H9 (cell line): ENCODE measurements at regions not wholly inside any gene's neighbourhood (a gene's known extent, or its start where the extent isn't known, plus 50 kb on each side); places are given as distances from the start of the nearest gene placed in this dataset.

Experiments
- DNase-seq: peaks from one replicate; pipeline ENCODE4 v3.0.0-alpha.2; 2017
- H2AFZ ChIP-seq: one replicate; pipeline ENCODE4 v1.6.1; 2013; ENCODE audit warnings: mild to moderate bottlenecking, low read length, control low read depth, moderate library complexity
- H2AK5ac ChIP-seq: 2 replicates; pipeline ENCODE4 v1.6.1; 2013; ENCODE audit warnings: low read length, control low read depth, mixed read lengths; ENCODE audit not compliant: insufficient read length
- H2BK120ac ChIP-seq: one replicate; pipeline ENCODE4 v1.6.1; 2013; ENCODE audit warnings: low read depth, mild to moderate bottlenecking, low read length, control low read depth, inconsistent platforms; ENCODE audit not compliant: poor library complexity, severe bottlenecking
- H2BK12ac ChIP-seq: 2 replicates; pipeline ENCODE4 v1.6.1; 2013; ENCODE audit warnings: low read length, control low read depth, mixed read lengths, low read depth; ENCODE audit not compliant: insufficient read length
- H2BK15ac ChIP-seq: 2 replicates; pipeline ENCODE4 v1.6.1; 2013; ENCODE audit warnings: low read depth, low read length, control low read depth
- H2BK20ac ChIP-seq: one replicate; pipeline ENCODE4 v1.6.1; 2013; ENCODE audit warnings: low read depth, mild to moderate bottlenecking, low read length, control low read depth, inconsistent platforms; ENCODE audit not compliant: poor library complexity, severe bottlenecking
- H2BK5ac ChIP-seq: 2 replicates; pipeline ENCODE4 v1.6.1; 2013; ENCODE audit warnings: low read length, control low read depth, mixed read lengths; ENCODE audit not compliant: insufficient read length
- H3K14ac ChIP-seq: 2 replicates; pipeline ENCODE4 v1.6.1; 2013; ENCODE audit warnings: low read length, control low read depth; ENCODE audit not compliant: insufficient read depth
- H3K18ac ChIP-seq: 2 replicates; pipeline ENCODE4 v1.6.1; 2013; ENCODE audit warnings: low read depth, mild to moderate bottlenecking, mixed read lengths, low read length, control low read depth; ENCODE audit not compliant: insufficient read length
- H3K23ac ChIP-seq: 2 replicates; pipeline ENCODE4 v1.6.1; 2013; ENCODE audit warnings: low read length, control low read depth, mixed read lengths, low read depth; ENCODE audit not compliant: insufficient read length
- H3K23me2 ChIP-seq: 2 replicates; pipeline ENCODE4 v1.6.1; 2013; ENCODE audit warnings: low read depth, mild to moderate bottlenecking, mixed read lengths, low read length, control low read depth; ENCODE audit not compliant: insufficient read length, poor library complexity, severe bottlenecking
- H3K27ac ChIP-seq: 2 replicates; pipeline ENCODE4 v1.5.1; 2013; ENCODE audit warnings: low read length, control low read depth, mixed read lengths, low read depth; ENCODE audit not compliant: insufficient read length
- H3K27me3 ChIP-seq: 2 replicates; pipeline ENCODE4 v1.6.1; 2013; ENCODE audit warnings: low read length, control low read depth, inconsistent platforms; ENCODE audit not compliant: insufficient read depth
- H3K4ac ChIP-seq: 2 replicates; pipeline ENCODE4 v1.6.1; 2013; ENCODE audit warnings: low read depth, mild to moderate bottlenecking, control low read depth, inconsistent platforms, low read length, moderate library complexity
- H3K4me1 ChIP-seq: 2 replicates; pipeline ENCODE4 v1.6.1; 2013; ENCODE audit warnings: low read length, control low read depth, inconsistent platforms; ENCODE audit not compliant: insufficient read depth
- H3K4me2 ChIP-seq: 2 replicates; pipeline ENCODE4 v1.6.1; 2013; ENCODE audit warnings: low read length, control low read depth, mixed read lengths; ENCODE audit not compliant: insufficient read length, insufficient read depth
- H3K56ac ChIP-seq: 2 replicates; pipeline ENCODE4 v1.6.1; 2013; ENCODE audit warnings: low read depth, mild to moderate bottlenecking, mixed read lengths, low read length, control low read depth; ENCODE audit not compliant: insufficient read length
- H3K79me1 ChIP-seq: 2 replicates; pipeline ENCODE4 v1.6.1; 2013; ENCODE audit warnings: low read depth, mild to moderate bottlenecking, moderate library complexity, low read length, control low read depth, inconsistent platforms; ENCODE audit not compliant: insufficient read depth, poor library complexity, severe bottlenecking
- H3K79me2 ChIP-seq: 2 replicates; pipeline ENCODE4 v1.6.1; 2013; ENCODE audit warnings: low read length, control low read depth, inconsistent platforms; ENCODE audit not compliant: insufficient read depth
- H3K9ac ChIP-seq: 2 replicates; pipeline ENCODE4 v1.6.1; 2013; ENCODE audit warnings: low read length, control low read depth, mixed read lengths; ENCODE audit not compliant: insufficient read length; ENCODE audit errors: extremely low read depth
- H3K9me3 ChIP-seq: one replicate; pipeline ENCODE4 v1.6.1; 2013; ENCODE audit warnings: low read depth, low read length, inconsistent platforms; ENCODE audit not compliant: control insufficient read depth
- H3T11ph ChIP-seq: one replicate; pipeline ENCODE4 v1.6.1; 2013; ENCODE audit warnings: mild to moderate bottlenecking, low read length, control low read depth, inconsistent platforms
- H4K20me1 ChIP-seq: one replicate; pipeline ENCODE4 v1.6.1; 2013; ENCODE audit not compliant: control insufficient read depth, insufficient read length, insufficient read depth
- H4K5ac ChIP-seq: 2 replicates; pipeline ENCODE4 v1.6.1; 2013; ENCODE audit warnings: low read depth, mild to moderate bottlenecking, mixed read lengths, low read length, control low read depth; ENCODE audit not compliant: insufficient read length
- H4K8ac ChIP-seq: replicated peaks from 2 replicates; pipeline ENCODE4 v1.6.1; 2013; ENCODE audit warnings: low read length, control low read depth, mixed read lengths, low read depth; ENCODE audit not compliant: insufficient read length
- H4K91ac ChIP-seq: 2 replicates; pipeline ENCODE4 v1.6.1; 2013; ENCODE audit warnings: low read depth, mild to moderate bottlenecking, moderate library complexity, mixed read lengths, low read length, control low read depth; ENCODE audit not compliant: insufficient read length
- H3K27ac Mint-ChIP-seq, 3 experiments: 2 replicates in 2 of 3; 3 replicates in 1 of 3; pipeline ENCODE4 v1.8.0; 2020 to 2021; ENCODE audit warnings: mixed read lengths in 3 of 3, mild to moderate bottlenecking in 1 of 3, moderate library complexity in 1 of 3
- H3K27me3 Mint-ChIP-seq: 2 replicates; pipeline ENCODE4 v1.8.0; 2021; ENCODE audit warnings: low read depth, mild to moderate bottlenecking, moderate library complexity, mixed read lengths
- H3K36me3 Mint-ChIP-seq, 3 experiments: 2 replicates in 2 of 3; 3 replicates in 1 of 3; pipeline ENCODE4 v1.8.0; 2020 to 2021; ENCODE audit warnings: low read depth in 3 of 3, mixed read lengths in 3 of 3; ENCODE audit not compliant: insufficient read depth in 1 of 3
- H3K4me1 Mint-ChIP-seq, 2 experiments: 2 replicates each; pipeline ENCODE4 v1.8.0; 2020; ENCODE audit warnings: mixed read lengths in 2 of 2
- H3K4me3 Mint-ChIP-seq, 2 experiments: 2 replicates in 1 of 2; 3 replicates in 1 of 2; pipeline ENCODE4 v1.8.0; 2020 to 2021; ENCODE audit warnings: mild to moderate bottlenecking in 2 of 2, mixed read lengths in 2 of 2, moderate library complexity in 1 of 2
- H3K9me3 Mint-ChIP-seq, 2 experiments: 2 replicates in 1 of 2; 3 replicates in 1 of 2; pipeline ENCODE4 v1.8.0; 2020; ENCODE audit warnings: mild to moderate bottlenecking in 2 of 2, mixed read lengths in 2 of 2, moderate library complexity in 1 of 2
- TF ChIP-seq, protein P1 (sequence below): fragments of 200-600 bp; sonication (generic); conservative IDR thresholded peaks from 3 replicates; pipeline ENCODE4 v1.8.0; 2021; ENCODE audit warnings: antibody characterized with exemption, mild to moderate bottlenecking

DNA sequence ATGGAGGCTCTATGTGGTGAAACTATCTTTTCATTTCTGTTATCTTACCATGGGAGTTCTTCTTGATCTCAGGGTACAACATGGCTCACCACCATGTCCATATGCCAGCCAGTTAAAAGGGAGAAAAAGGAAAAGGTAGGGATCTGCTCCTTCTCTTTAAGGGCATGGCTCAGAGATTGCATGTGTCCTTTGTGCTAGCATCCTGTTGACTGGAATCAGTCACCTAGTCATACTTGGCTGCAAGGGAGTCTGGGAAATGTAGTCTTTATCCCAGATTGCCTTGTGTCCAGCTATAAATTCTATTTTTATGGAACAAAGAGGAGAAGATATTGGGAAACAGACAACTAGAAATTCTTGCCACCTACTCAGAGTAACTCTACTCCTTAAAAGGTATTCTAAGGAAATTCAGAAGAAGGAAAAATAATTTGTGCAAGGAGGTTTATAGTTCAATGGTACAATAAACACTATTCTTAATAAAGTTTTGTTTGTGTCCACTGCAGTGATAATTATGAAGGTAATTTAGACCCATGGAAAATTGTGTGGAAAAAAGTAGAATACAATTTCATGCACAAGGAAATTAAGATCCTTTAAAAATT, 86.4 kb upstream of the RPH3A start:
- H3K27ac Mint-ChIP-seq = peak overlapping the region in 2 of 3 experiments; percentile 44 to 97; a peak in 4 of 7 replicates
- Histone ChIP-seq H4K20me1 (no peaks in the 10 kb centered on the region), H2AK5ac (no peak overlapping the region), H2AFZ (peak overlapping the region; percentile 99), H3K79me2 (no peaks in the 10 kb centered on the region), H3K14ac (peak overlapping the region; percentile 48; the same call in 1 of the 2 replicates), H3K9me3 (no peaks in the 10 kb centered on the region), H2BK5ac (peak overlapping the region; percentile 50), H2BK12ac (peak overlapping the region; percentile 43), H3K23ac (no peak overlapping the region), H3K27me3 (no peaks in the 10 kb centered on the region; the same call in 1 of the 2 replicates), H3K9ac (no peak overlapping the region), H3T11ph (no peak overlapping the region), H3K18ac (peak overlapping the region; percentile 75), H4K8ac (no peak overlapping the region), H2BK120ac (peak overlapping the region; percentile 14), H4K91ac (no peak overlapping the region), H3K23me2 (no peaks in the 10 kb centered on the region), H2BK20ac (no peak overlapping the region), H3K27ac (no peak overlapping the region), H3K4me1 (no peaks in the 10 kb centered on the region; the same call in 1 of the 2 replicates), H4K5ac (peak overlapping the region; percentile 98), H3K4me2 (no peak overlapping the region), H3K79me1 (no peaks in the 10 kb centered on the region), H3K4ac (no peak overlapping the region), H3K56ac (no peak overlapping the region), H2BK15ac (no peak overlapping the region)
- no peaks in the 10 kb centered on the region for H3K36me3 Mint-ChIP-seq
- TF ChIP-seq, protein P1, sequence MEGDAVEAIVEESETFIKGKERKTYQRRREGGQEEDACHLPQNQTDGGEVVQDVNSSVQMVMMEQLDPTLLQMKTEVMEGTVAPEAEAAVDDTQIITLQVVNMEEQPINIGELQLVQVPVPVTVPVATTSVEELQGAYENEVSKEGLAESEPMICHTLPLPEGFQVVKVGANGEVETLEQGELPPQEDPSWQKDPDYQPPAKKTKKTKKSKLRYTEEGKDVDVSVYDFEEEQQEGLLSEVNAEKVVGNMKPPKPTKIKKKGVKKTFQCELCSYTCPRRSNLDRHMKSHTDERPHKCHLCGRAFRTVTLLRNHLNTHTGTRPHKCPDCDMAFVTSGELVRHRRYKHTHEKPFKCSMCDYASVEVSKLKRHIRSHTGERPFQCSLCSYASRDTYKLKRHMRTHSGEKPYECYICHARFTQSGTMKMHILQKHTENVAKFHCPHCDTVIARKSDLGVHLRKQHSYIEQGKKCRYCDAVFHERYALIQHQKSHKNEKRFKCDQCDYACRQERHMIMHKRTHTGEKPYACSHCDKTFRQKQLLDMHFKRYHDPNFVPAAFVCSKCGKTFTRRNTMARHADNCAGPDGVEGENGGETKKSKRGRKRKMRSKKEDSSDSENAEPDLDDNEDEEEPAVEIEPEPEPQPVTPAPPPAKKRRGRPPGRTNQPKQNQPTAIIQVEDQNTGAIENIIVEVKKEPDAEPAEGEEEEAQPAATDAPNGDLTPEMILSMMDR = no peak
- peaks cover 12% of the 10 kb centered on the region for H3K27me3 Mint-ChIP-seq
- H3K9me3 Mint-ChIP-seq = no peaks in the 10 kb centered on the region
- DNase-seq = no peak
- peaks cover 3 to 4% of the 10 kb centered on the region in 2 experiments for H3K4me1 Mint-ChIP-seq
- no peak overlapping the region for H3K4me3 Mint-ChIP-seq
